Endothelial cell of hepatic sinusoid (primary cell): ENCODE measurements at regions not wholly inside any gene's neighbourhood (a gene's known extent, or its start where the extent isn't known, plus 50 kb on each side); places are given as distances from the start of the nearest gene placed in this dataset.

Source experiments
- in situ Hi-C: cut with HindIII; loops from 2 replicates; pipeline ENCODE4 v1.10.0; 2017; ENCODE audit warnings: low sequenced_read_pairs

GRCh38 chr14:51780741-51781140 lies 79.7 kb upstream of the GNG2 start:
- in situ Hi-C loops = loop anchor here (10.0 kb wide), 2 partner anchors 336 to 496 kb away; no protein-coding TSS in a partner anchor

- in situ Hi-C loops = loop anchor here (10.0 kb wide), 2 partner anchors 337 to 497 kb away; no protein-coding TSS in a partner anchor
Measured at GRCh38 chr14:51781381-51781780, 79.0 kb upstream of the GNG2 start.

DNA sequence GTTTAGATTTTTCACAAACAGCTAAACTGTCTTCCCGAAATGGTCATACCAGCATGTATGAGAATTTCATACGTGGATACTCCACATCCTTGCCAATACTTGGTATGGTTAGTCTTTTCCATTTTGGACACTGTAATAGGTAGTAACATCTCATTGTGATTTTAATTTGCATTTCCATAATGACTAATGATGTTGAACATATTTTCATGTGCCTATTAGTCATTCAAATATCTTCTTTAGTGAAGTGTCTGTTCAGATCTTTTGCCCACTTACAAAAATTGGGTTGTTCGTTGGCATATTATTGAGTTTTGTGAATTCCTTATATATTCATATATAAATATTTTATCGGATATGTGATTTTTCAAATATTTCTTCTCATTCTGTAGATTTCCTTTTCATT lies 78.0 kb upstream of the GNG2 start:
- in situ Hi-C loops = loop anchor here (10.0 kb wide), 2 partner anchors 338 to 498 kb away; no protein-coding TSS in a partner anchor

DNA sequence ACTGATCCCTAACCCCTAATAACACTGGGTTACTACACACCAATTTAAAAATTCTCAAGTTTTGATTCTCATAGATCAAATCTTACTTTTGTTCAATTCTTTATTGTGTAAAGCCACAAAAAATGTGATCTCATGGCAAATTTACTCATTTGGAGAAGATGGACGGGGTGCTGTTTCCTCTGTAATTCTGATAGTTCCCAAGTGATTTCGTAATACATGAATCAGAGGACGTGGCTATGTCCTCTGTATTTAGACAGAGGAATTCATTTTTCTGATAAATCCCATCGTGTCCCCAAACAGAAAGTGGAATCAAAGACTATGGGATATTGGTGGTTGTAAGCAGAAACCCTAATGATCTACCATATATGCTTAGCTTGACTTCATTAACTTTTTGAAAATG lies 76.6 kb upstream of the GNG2 start:
- in situ Hi-C loops = loop anchor here (10.0 kb wide), 2 partner anchors 339 to 499 kb away; no protein-coding TSS in a partner anchor

GRCh38 chr14:51784466-51784865 lies 75.9 kb upstream of the GNG2 start:
- in situ Hi-C loops = loop anchor here (10.0 kb wide), 2 partner anchors 340 to 500 kb away; no protein-coding TSS in a partner anchor

- in situ Hi-C loops = loop anchor here (10.0 kb wide), 2 partner anchors 341 to 501 kb away; no protein-coding TSS in a partner anchor
Measured at GRCh38 chr14:51786227-51786626, 74.2 kb upstream of the GNG2 start.

GRCh38 chr14:51787352-51787751 lies 73.1 kb upstream of the GNG2 start:
- in situ Hi-C loops = loop anchor here (10.0 kb wide), 2 partner anchors 343 to 503 kb away; no protein-coding TSS in a partner anchor

GRCh38 chr14:51789114-51789513 lies 71.3 kb upstream of the GNG2 start:
- in situ Hi-C loops = loop anchor here (10.0 kb wide), 2 partner anchors 344 to 504 kb away; no protein-coding TSS in a partner anchor

DNA sequence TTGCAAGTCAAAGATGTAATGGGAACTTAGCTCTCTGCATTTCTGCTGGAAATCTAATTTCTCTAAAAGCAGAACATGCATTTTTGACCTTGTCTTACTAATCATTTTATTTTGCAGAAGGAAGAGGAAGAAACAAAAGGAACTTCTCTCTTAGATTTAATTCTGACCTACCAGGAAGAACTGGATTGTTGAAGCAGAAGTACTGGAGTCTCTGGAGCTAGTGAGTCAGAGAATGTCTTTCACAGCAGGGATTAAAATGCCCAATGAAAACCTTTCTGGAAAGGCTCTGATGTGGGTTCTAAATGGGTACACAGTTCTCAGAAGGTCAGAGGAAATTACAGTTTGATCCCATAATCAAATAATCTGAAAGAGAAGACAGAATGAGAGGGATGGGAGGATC lies 70.8 kb upstream of the GNG2 start:
- in situ Hi-C loops = loop anchor here (10.0 kb wide), 2 partner anchors 345 to 505 kb away; no protein-coding TSS in a partner anchor

DNA sequence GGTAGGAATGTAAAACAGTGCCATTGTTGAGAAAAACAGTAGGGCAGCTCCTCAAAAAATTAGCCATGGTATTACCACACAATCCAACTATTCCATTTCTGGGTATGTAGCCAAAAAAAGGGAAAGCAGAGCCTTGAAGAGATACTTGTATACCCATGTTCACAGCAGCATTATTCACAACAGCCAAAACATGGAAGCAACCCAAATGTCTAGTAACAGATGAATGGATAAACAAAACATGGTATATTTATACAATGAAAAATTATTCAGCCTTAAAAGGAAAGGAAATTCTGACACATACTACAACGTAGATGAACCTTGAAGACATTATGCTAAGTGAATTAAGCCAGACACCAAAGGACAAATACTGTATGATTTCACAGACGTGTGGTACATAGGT lies 67.6 kb upstream of the GNG2 start:
- in situ Hi-C loops = no loop called here

DNA sequence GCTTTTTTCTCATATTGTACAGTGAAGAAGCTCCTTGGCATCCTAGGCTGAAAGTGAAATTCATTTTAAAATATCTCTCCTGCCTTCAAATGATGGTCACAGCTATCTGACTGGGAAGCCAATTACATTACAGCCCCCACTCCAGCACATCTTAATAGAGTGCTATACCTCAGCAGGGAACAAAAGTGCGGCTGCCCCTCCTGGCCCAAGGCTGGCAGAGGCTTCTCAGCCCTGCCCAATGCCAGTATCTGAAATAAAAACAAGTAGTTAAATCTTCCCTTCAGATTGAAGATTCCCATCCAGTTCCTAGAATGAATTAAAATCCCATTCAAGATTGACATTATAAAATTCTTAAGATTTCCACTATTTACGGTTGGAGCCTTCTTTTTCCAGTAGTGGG lies 54.9 kb upstream of the GNG2 start:
- in situ Hi-C loops = no loop called here

DNA sequence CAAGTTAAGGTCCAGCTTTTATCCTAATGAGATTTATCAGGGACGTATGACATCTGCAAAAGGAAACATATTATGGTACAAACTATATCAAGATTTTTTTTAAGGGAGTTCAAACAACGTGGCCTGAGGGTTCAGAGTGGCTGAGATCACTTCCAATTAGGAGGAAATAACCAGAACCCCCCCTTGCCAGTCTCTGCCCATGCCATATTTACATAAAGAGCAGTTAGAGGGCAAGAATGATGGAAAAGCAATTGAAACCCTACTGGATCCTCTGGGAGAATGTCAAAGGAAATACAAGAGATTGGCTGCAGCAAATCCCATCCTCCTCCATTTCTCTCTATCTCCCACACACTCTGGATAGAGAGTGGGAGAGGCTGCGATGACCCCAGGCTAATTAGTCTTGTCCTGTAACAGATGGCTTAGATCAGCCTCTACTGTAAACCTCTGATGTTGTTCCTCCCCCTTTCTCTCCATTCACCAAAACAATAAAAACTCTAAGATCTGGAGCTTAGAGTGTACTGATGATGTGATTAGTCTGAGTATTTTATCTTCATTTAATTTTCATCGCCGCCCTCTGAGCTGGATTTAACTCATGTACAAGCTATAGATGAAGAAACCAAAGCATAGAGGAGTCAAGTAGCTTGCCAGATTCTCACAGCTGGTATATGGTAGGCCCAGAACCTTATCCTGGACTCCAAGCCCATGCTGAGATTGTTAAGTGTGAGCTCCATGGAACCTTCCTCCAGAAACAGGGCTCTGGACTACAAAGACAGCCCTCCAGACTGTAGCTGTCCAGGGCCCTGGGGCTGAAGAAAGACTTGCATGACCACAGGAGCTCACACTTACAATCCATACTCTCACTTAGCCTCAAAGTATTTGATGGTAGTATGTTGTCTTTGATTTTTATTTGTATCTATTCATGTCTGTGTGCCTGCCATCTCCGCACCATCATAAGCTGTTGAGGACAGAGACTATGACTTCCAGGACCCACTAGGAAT lies 54.1 kb upstream of the GNG2 start:
- in situ Hi-C loops = no loop called here

GRCh38 chr14:51807356-51807755 lies 53.1 kb upstream of the GNG2 start:
- in situ Hi-C loops = no loop called here
